Heart left ventricle (tissue), 16 donors: ENCODE measurements at regions not wholly inside any gene's neighbourhood (a gene's known extent, or its start where the extent isn't known, plus 50 kb on each side); places are given as distances from the start of the nearest gene placed in this dataset.
A peak's percentile ranks its signal among the peaks of the same experiment; 100 is the strongest.

Source experiments
- ATAC-seq, 4 donors: fragments of 200-7000 bp; cut with Tn5 transposase; one replicate each; pipeline ENCODE4 v1.9.1; 2020 to 2022; ENCODE audit warnings: moderate library complexity in 4 of 4, mild to moderate bottlenecking in 3 of 4, moderate number of reproducible peaks in 1 of 4
- DNase-seq, 5 donors: peaks; one replicate each; pipeline ENCODE4 v3.0.0-alpha.2; 2020
- H3K27ac ChIP-seq, 12 donors: fragments of 200-600 bp; sonication (generic) in 4 of 12; one replicate each; pipeline versions ENCODE4 v1.5.0 to v1.8.0; 2016 to 2022; ENCODE audit warnings: mild to moderate bottlenecking in 2 of 12
- H3K27me3 ChIP-seq, 9 donors: fragments of 200-600 bp; sonication (generic) in 2 of 9; one replicate each; pipeline versions ENCODE4 v1.5.1 to v1.8.0; 2016 to 2022; ENCODE audit warnings: mild to moderate bottlenecking in 3 of 9
- H3K36me3 ChIP-seq, 9 donors: fragments of 200-600 bp; sonication (generic) in 2 of 9; one replicate each; pipeline versions ENCODE4 v1.5.0 to v1.8.0; 2018 to 2022; ENCODE audit warnings: mild to moderate bottlenecking in 2 of 9
- H3K4me1 ChIP-seq, 12 donors: fragments of 200-600 bp; sonication (generic) in 4 of 12; one replicate each; pipeline versions ENCODE4 v1.5.0 to v1.8.0; 2016 to 2022; ENCODE audit warnings: mild to moderate bottlenecking in 3 of 12
- H3K4me3 ChIP-seq, 12 donors: fragments of 200-600 bp; sonication (generic) in 4 of 12; one replicate each; pipeline versions ENCODE4 v1.5.0 to v1.8.0; 2017 to 2022; ENCODE audit warnings: mild to moderate bottlenecking in 9 of 12, moderate library complexity in 4 of 12
- H3K9me3 ChIP-seq, 12 donors: fragments of 200-600 bp; sonication (generic) in 4 of 12; one replicate each; pipeline versions ENCODE4 v1.5.0 to v1.8.0; 2016 to 2022; ENCODE audit warnings: mild to moderate bottlenecking in 1 of 12
- CTCF ChIP-seq, 12 donors: fragments of 200-600 bp; sonication (generic) in 4 of 12; IDR thresholded peaks; one replicate each; pipeline versions ENCODE4 v1.5.0 to v1.8.0; 2018 to 2022; ENCODE audit warnings: antibody characterized with exemption in 12 of 12, mild to moderate bottlenecking in 5 of 12
- POLR2A ChIP-seq, 2 donors: fragments of 450-650 bp; IDR thresholded peaks; one replicate each; pipeline ENCODE4 v1.6.1; 2017; ENCODE audit warnings: antibody characterized with exemption in 2 of 2, mild to moderate bottlenecking in 2 of 2, moderate library complexity in 2 of 2
- WGBS, 4 donors: extraction: QIAGEN DNeasy Blood & Tissue Kit in 2 of 4; methylation state at CpG; one replicate each; pipeline versions ENCODE4 v1.1.5 to v1.1.7; 2013 to 2018; 5-methylcytosine and 5-hydroxymethylcytosine counted together
- intact Hi-C, 10 donors: fragments of 100-400 bp; cut with DNase I; formaldehyde crosslinking; loops; one replicate each; pipeline versions ENCODE4 v1.11.1 to v1.14.2; 2022
- donor health status: ischemic (EF 13 %, LVEDD 7.1; RV severe dilation, severe dysfunction).
- donor health status: healthy with polysubstance abuse.
- donor health status: DM: no; HTN: yes; CAD: no.
- donor health status: DM: no; HTN: no; CAD: no.
- donor health status: ischemic (EF 25% LVEDD 6.9; RV normal size, moderate dysfunction).
- donor health status: ischemic (EF 25% LVEDD 5.7; RV mildly dilated, moderate dysfunction).
- donor health status: healthy.
- donor health status: DM: yes; HTN: yes; CAD: no.
- donor health status: ischemic (EF 35%, LVEDD 5.7; RV mildly dilated, moderate dysfunction).
- donor health status: nonischemic (EF 11% LVEDD 7.7; RV severe dilation, severe dysfunction).
- donor health status: DM: yes; HTN: yes; CAD: no.
- donor health status: PGD.
- donor health status: ischemic (EF 29% LVEDD 5.4; RV normal size, mild dysfunction).
- donor health status: nonischemic (EF 23%, LVEDD 6.1; RV moderate dilation, normal function).

GRCh38 chr3:64873400-64873799 is 185.6 kb upstream of the ADAMTS9 start:
- no peak overlapping the region for H3K4me3 ChIP-seq
- H3K27me3 ChIP-seq = no peaks in the 10 kb centered on the region
- intact Hi-C loops = no loop called here
- H3K4me1 ChIP-seq = peaks cover 0 to 20% (median 7%) of the 10 kb centered on the region in 12 donors
- ATAC-seq (no peak), DNase-seq (no peak)
- TF ChIP-seq CTCF (IDR thresholded peaks at IDR 0.05) = no peak
- H3K9me3 ChIP-seq = peaks cover 0 to 17% (median 4%) of the 10 kb centered on the region in 12 donors
- 71 to 83% (median 76%) methylated on average over 1 of the region's 1 CpG for WGBS, 4 donors
- peaks cover 0 to 5% (median 0%) of the 10 kb centered on the region in 9 donors for H3K36me3 ChIP-seq
- no peak overlapping the region for H3K27ac ChIP-seq

DNA sequence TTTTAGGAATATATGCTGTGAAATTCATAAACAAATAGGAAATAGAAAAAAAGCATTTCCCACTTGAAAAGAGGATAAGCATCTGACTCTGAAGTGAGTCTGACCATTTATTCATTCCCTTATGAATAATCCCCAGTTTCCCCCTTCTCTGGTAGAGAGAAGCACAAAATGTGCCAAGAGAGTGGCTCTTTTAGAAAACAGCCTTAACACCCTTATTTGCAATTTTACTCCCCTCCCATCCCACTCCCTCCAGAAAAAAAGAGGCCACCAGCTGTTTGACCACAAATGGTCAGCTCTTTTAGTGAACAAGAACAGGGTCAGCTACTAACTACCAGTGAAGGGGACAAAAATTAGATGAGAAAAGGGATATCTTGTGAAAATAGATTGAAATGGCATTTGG is 184.5 kb upstream of the ADAMTS9 start:
- Histone ChIP-seq H3K27me3 (no peaks in the 10 kb centered on the region), H3K9me3 (peaks cover 0 to 17% (median 4%) of the 10 kb centered on the region in 12 donors), H3K27ac (no peak overlapping the region), H3K4me3 (no peak overlapping the region), H3K36me3 (peaks cover 0 to 5% (median 0%) of the 10 kb centered on the region in 9 donors), H3K4me1 (peaks cover 0 to 23% (median 7%) of the 10 kb centered on the region in 12 donors)
- DNase-seq = no peak
- TF ChIP-seq POLR2A (IDR thresholded peaks at IDR 0.05) (no peak), CTCF (IDR thresholded peaks at IDR 0.05) (no peak)
- intact Hi-C loops = no loop called here
- peak in 1 of 4 donors; percentile 46 for ATAC-seq

GRCh38 chr3:64871834-64872249 is 184.0 kb upstream of the ADAMTS9 start:
- intact Hi-C loops = no loop called here
- no peaks in the 10 kb centered on the region for H3K27me3 ChIP-seq
- ATAC-seq = peak in 1 of 4 donors; percentile 35
- H3K4me3 ChIP-seq = no peak overlapping the region
- peaks cover 0 to 5% (median 0%) of the 10 kb centered on the region in 9 donors for H3K36me3 ChIP-seq
- peaks cover 0 to 17% (median 4%) of the 10 kb centered on the region in 12 donors for H3K9me3 ChIP-seq
- H3K4me1 ChIP-seq = peaks cover 0 to 23% (median 7%) of the 10 kb centered on the region in 12 donors
- no peak overlapping the region for H3K27ac ChIP-seq
- 55 to 66% (median 61%) methylated on average over 2 of the region's 2 CpGs for WGBS, 4 donors
- TF ChIP-seq CTCF (IDR thresholded peaks at IDR 0.05) (no peak), POLR2A (IDR thresholded peaks at IDR 0.05) (no peak)
- no peak for DNase-seq

DNA sequence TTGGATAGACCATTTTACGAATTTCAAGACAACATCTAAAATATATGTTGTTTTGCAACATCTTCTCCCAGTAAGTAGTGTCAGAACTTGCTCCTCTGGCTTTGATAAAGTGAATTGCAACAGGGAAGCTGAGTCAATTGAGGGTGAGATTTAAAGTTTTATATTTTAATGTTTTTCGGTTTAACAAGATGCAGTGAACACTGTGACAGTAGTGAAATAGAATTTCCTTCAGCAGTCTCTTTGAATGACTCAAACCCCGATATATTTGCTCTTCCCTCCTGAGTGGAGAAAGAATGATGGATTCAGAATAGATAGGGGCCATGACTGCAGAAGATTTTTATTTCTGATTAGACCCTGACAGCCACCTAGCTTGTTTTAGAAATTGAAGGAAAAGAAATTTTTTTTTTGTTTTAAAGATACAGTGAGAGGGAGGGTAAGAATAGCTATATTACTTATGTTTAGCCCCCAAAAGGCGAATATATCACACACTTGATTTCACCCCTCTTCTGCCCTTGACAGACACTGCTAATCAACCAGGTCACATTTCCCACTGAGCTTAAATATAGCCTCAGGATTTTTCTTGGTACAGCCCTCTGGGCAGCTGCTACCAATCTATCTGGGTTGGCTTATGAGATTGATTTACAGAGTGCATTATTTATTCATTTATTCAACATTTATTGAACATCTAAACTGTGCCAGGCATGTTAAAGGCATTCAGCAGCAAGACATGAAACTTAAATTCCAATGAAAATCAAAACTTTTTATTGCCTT is 183.3 kb upstream of the ADAMTS9 start:
- peaks cover 0 to 17% (median 4%) of the 10 kb centered on the region in 12 donors for H3K9me3 ChIP-seq
- TF ChIP-seq CTCF (IDR thresholded peaks at IDR 0.05) (no peak), POLR2A (IDR thresholded peaks at IDR 0.05) (no peak)
- peaks cover 0 to 5% (median 0%) of the 10 kb centered on the region in 9 donors for H3K36me3 ChIP-seq
- 76 to 85% (median 81%) methylated on average over 4 of the region's 4 CpGs for WGBS, 4 donors
- H3K27me3 ChIP-seq = no peaks in the 10 kb centered on the region
- no peak overlapping the region for H3K4me3 ChIP-seq
- DNase-seq = no peak
- H3K4me1 ChIP-seq = peaks cover 0 to 28% (median 7%) of the 10 kb centered on the region in 12 donors
- ATAC-seq = peak in 3 of 4 donors; percentile 47 to 66 (median 62)
- no peak overlapping the region for H3K27ac ChIP-seq
- intact Hi-C loops = no loop called here
